Activated CD4-positive, alpha-beta T cell treated with anti-CD3 and anti-CD28 coated beads for 24 hours (primary cell): ENCODE measurements at regions not wholly inside any gene's neighbourhood (a gene's known extent, or its start where the extent isn't known, plus 50 kb on each side); places are given as distances from the start of the nearest gene placed in this dataset.

ENCODE experiments used
- DNase-seq, 2 donors: peaks; one replicate each; pipeline ENCODE4 v3.0.0-alpha.2; 2020; ENCODE audit warnings: low read depth in 2 of 2

DNA sequence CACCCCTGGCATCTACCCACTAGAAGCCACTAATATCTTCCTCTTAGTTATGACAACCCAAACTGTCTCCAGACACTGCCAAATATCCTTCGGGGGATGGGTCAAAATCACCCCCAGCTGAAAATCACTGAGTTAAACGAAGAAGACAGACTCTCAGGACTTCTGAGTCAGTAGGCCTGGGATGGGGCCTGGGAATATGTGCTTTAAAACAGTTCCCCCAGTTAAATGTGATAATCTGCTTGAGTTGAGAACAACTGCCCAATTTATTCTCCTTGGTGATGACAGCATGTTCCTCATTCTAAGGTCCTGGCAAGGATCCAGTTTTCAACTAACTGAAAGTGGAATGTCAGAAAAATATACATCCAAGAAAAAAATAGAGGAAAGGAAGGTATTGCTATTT lies 52.4 kb downstream of the CBLL2 start:
- DNase-seq: no peak

DNA sequence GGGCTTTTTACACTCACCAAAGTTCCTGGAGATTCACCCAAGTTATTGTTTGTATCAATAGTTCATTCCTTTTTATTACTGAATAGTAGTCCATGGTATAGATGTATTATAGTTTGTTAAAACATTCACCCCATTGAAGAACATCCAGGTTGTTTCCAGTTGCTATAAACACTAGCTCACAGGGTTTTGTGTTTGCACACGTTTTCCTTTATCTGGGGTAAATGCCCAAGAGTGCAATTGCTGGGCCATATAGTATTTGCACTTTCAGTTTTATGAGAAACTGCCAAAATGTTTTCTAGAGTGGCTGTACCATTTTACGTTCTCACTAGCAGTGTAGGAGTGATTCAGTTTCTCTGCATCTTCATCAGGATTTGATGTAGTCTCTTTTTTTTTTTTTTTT lies 57.1 kb downstream of the CBLL2 start:
- DNase-seq: no peak

DNA sequence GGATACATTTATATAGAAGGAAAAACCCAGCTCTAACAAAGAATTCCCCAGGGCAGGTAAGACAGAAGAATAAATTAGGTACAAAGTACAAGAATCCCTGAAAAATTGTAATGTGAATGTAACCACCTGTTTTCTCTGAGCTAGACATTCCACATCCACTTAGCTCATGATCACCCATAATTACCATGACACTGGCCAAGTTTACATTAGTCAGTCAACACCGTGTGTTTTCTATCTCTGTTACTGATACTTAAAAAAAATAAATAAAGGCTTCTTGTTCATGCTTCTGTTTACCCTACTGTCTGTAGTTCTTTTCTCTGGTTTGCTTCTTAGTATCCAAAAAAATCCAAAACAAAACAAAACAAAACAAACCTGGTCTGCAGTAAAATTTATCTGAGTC lies 66.0 kb downstream of the CBLL2 start:
- no peak for DNase-seq

DNA sequence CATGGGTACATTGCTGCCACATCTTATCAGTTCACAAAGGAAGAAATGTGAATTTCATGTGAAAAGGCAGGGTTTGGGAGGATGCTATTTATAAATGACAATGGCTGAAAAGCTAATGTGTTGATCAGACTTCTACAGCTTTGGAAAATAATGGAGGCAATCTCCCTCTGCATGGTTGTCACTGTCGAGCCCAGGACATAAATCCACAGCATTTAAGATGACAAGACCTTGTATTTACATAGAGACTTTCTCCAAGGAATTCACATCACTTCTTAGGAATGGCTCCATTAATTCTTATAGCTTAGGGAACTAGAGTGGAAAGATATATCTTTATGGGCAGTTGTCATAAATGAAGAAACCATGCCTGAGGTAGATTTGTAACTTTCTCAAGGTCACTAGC lies 66.7 kb downstream of the CBLL2 start:
- no peak for DNase-seq

DNA sequence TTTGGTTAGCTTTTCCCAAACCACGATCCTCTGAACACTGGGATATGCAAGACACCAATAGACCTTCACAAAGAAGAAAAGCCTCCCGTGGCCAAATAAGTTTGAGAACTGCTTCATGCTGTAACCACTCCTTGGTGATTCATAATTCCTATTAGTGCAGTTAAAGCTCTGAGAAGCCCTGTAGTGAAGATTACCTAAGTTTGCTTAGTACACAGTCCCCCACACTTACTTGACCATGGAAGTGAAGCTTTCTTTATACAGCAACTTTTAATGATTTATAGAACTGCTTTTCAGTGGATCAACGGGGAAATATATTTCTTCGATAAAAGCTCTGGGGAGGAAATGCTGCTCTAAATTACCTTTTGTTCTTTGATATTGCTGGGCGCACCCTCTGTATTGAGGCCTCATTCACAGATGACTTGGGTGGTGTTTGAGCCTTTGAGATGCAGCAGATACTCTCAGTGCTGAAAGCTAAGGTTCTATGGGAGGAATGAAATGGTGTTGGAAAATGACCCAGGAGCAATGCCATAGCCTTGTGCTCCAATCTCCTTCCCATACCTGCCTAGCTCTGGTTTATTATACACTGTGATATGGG lies 67.4 kb downstream of the CBLL2 start:
- DNase-seq: no peak

DNA sequence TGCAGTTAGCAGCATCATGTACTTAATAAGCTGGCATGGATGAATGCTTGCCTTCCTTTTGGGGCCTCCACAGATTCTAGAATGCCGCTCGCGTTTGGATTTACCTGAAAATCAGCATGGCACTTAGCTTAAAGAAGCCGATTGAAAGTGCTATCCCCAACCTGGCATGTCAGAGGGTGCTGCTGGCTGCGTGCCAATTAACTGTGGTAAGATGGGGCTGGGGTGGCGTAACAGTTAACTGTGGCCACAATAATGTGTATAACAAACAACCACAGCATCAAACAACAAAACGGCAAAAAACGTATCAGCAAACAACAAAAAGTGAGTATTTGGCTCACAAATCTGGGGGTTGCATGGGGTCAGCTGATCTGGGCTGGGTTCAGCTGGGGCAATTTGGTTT lies 70.5 kb downstream of the CBLL2 start:
- no peak for DNase-seq

DNA sequence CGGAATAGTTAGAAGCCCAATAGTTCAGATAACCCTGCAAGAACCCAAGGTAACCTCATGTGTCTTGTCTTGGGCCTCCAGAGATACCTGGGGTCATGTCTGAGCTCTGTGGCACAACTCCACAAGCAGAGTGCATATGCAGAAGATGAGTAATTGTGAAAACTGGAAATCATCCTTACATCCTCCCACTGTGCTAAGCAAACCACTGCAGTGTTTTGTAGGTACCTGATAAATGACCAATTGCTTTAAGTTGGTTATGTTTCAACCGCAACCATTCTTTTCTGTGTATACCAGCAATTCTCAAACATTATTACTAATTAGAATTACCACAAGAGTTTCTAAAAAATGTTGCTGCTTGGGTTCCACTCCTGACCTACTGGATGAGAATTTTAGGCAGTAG lies 73.2 kb downstream of the CBLL2 start:
- no peak for DNase-seq

DNA sequence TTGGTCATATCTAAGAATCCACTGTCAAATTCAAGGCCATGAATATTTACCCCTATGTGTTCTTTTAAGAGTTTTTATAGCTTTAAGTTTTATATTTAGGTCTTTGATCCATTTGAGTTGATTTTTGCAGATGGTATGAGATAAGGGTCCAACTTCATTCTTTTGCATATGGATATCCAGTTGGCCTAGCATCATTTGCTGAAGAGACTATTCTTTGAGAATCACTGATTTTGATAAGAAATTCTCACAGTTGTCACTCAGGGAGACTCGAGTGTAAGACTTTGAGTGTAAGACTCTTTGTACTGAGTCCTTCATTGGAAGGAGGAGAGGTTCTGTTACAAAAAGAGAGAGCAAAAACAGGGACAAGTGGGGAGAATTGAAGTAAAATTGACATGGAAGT lies 74.8 kb downstream of the CBLL2 start:
- DNase-seq: no peak

DNA sequence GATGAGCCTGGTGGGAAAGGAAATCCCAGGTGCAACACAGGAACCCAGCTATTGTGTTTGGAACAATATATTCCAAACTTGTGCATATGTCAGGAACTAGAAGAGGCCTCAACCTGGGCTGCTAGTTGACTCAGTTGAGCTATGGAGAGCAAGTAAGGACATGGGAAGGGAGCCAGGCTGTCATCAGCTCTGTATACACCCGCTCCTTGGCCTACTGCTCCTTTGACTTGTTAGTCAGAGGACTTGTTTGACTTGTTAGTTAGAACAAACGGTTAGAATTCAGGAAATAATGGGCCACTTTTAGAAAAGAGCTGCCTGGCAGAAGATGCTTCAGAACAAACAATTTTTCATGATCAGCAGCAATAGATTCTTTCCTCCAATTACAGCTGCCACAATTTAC lies 76.4 kb downstream of the CBLL2 start:
- no peak for DNase-seq

DNA sequence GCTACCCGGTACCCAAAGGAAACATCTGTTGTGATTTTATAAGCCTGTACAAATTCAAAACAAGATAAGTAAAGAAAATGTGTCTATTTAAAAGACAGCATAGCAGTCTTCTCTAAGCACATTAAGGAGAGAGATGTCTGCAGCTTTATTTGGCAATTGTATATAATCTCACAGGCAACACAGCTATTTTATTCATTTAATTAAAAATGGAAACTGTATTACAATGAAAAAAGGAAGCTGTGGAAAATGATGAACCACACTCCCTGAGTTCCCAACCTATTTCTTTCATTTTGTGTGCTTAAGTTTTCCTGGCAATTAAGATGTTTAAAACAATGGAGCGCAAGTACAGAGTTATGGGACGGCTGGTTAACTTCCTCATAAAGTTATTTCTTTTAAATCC lies 78.4 kb downstream of the CBLL2 start:
- no peak for DNase-seq

DNA sequence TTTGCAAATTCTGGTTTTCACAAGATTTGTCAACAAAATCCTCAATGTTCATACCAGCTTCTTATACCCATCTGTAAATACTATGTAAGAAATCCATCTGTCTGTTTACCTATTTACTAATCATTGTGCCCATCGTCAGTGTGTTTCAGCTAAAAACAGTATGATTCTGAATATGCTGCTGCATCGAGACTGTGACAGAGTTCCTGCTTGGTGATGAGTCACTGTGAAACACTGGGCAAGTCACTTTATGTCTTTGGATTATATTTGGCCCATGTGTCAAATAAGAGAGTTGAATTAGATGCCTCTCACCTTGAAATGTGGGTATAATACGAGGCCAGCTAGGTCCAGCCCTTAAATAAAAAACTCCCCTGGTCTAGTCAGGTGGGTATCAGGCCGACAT lies 79.3 kb downstream of the CBLL2 start:
- no peak for DNase-seq

DNA sequence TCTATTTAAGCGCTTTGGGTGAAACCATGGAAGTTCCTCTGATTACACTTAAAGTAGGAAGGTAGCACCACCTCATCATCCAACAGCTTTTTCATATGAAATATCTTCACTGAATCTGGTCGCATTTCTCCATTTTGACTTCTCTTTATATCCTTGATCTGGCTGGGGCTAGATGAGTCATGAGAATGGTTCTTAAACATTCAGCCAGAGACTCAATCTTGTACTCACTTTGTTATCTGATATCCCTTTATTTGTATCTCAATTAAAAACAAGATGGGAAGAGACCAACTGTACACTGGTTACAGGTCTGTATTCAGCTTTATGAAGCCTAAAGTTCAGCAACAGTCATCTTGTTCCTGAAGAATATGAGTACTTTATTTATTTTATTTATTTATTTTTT lies 84.9 kb downstream of the CBLL2 start:
- DNase-seq: no peak

DNA sequence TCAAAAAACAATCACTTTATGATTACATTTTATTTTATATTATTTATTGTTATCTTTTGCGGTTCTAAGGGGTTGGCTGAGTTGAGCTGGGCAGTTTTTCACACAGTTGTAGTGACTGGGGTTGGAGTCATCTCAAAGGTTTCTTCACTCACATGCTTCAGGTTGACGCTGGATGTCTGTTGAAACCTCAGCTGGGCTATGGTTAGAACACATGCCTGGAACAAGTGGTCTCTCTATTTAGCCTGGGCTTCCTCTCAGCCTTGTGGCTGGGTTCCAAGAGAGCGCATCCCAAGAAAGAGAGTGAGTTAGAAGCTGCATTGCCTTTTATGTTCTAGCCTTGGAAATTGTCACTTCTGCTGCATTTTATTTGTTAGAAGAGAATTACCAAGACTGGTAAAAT lies 87.4 kb downstream of the CBLL2 start:
- no peak for DNase-seq

DNA sequence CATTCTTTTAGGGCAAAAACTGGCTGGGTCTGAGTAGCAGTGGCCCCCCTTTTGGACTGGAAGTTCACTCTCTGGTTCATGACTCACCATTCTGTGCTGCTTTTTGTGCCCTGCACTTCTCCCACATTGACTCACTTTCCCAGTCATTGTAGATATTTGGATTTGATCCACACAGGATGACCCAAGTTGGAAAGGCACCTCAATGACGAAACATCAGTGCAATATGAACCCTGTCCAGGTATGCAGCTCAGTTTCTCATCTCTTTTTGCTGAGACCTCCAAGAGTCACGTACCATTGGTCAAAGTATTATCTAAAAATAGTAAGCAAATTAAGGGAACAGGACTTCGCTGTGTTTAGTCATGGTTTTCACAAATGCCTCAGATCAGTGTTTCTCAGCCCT lies 92.7 kb downstream of the CBLL2 start:
- DNase-seq: no peak

DNA sequence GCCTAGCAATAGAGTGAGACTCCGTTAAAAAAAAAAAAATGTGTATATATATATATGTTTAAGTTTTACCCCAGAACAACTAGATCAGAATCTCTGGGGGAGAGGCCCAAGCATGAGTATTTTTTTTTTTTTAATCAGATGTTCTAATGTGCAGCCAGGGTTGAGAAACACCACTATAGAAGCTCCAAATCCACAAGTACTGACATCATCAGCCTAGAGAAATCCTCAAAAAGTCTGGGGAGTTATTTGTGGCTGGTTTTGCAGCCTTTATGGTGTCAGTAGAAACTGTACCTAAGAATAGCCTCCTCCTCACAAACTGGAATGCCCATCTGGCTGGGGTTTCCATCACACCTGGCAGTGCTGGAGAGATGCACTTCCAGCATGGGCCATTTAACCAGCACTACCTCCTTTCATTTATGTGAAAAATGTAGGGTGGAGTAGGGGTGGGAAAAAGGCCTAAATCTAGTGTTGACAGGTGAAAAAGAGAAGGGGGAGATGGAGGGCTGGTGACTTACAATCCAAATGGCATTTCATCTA lies 93.5 kb downstream of the CBLL2 start:
- no peak for DNase-seq

DNA sequence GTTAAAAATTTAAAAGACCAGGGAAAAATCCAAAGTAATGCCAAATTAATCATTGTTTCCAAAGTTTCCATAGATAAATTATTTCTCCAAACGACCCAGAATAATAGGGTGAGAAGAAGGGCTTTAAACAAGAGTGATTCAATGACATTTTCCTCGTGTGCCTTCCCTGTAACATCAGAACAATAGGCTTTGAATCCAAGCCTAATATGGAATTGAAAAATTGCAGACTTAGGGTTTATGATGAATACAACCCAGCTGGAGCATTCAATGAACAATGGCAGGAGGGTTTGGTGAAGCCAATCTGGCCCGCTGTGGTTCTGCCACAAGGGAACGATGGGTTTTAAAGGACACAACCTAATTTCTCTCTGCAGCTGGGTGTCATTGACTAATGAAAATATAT lies 94.2 kb downstream of the CBLL2 start:
- DNase-seq: no peak

DNA sequence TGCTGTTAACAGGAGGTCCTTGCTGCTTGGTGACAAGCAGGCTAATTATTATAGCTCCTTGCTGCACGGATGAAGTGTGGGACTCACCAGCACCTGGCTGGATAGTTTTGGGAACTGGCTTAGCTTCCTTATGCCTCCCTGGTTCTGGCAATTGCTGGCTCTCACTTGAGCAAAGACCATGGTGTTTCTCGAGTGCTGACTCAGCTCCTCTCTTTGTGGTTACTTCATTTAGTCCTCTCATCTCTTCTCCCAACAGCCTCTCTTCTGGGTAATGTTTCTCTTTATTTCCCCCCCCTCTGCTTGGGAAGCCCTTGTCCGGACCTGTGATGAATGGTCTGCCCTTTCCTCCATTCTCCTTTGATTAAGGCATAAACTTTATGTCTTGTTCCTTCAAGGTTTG lies 100.4 kb downstream of the CBLL2 start:
- no peak for DNase-seq

DNA sequence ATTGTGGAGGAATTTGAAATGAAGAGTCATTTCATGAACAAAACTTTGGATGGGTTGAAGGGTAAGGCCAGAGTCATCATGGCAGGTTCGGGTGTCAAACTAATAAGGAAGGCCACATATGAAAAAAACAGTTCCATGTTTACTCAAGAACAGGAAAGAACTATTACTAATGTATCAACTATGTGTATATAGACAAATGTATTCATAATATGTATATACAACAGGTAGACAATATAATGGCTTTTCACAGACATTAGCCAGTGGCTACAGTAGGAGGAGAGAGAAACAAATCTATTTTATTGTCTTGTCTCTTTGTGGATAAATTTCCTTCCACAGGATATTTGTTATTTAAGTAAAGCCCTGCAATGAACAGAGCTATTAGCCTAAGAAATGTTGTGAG lies 101.1 kb downstream of the CBLL2 start:
- DNase-seq: no peak

DNA sequence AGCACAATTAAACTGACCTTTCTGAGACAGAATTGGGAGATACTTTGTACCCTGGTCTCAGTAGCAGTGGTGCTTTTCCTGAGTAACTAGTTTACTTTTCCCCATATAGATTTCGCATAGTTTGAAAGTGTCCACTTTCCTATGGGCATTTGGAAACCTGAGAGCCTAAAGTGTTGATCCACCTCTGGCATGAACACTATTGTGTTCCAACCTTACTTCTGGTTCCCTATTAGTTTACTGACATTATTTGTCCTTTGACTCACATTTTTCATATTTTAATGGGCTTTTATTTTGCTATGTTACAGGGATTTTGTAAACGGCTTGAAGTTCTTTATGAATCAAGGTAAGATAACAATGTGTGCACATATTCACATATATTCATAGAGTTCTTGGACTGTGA lies 103.7 kb downstream of the CBLL2 start:
- DNase-seq: no peak

DNA sequence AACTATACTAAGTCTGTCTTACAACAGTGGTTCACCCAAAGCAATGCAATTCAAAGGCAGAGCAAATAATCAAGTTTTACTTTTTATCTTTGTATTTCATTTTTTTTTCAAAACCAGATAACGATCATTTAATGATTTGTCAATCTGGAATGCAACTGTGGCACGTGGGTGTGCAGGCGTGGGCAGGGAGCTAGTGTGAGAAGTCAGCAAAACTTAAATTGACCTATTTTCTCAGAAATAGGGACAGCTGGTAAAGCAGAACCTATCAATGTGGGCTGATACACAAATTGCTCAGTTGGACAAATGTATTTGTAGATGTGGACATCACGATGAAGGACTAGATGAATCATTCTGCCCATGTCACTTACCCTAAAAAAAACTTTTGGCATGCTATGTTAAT lies 105.6 kb downstream of the CBLL2 start:
- DNase-seq: no peak

DNA sequence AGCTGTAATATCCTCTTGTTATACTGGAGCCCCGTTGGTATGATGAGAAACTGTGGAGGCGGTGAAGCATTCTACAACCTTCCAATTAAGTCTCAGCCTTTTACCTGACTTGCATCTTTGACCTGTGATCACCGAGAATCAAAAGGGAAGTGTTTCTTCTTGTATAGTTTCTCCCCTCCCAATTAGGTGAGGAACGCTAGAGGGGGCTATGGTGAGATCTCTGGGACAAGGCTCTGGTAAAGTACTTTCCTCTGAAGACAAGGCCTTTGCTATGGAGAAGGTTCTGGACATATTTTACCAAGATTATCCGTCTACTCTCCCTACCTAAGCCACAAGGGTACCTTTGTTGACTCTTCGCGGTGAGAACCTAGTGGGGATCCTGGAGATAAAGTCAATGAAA lies 111.3 kb downstream of the CBLL2 start:
- DNase-seq: no peak

DNA sequence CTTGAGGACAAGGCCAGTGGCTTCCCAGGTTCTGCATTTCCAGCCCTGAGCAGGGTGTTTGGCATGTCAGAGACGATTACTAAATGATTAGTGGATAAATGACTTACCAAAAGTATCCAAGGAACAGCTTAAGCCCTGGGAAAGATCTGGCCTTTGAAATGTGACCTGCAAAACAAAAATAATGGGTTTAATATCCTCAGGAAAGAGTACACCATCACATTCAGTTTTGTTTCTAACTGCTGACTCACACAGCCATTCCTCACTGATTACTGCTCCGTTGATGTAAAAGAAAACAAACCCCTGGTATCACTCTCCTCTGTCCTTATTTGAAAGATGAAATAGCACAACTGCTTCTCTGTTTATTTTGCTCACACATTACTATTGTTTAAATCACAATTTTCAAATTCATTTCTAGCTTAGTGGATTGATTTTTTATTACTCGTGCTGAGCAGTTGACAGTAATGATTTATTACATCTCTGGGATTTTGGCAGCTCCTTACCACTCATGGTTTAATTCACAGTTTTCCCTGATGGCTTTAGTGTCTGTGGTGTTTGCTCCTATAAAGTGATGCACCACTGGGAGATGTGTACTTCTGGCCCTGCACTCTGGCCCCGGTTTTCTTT lies 117.0 kb downstream of the CBLL2 start:
- DNase-seq: no peak

DNA sequence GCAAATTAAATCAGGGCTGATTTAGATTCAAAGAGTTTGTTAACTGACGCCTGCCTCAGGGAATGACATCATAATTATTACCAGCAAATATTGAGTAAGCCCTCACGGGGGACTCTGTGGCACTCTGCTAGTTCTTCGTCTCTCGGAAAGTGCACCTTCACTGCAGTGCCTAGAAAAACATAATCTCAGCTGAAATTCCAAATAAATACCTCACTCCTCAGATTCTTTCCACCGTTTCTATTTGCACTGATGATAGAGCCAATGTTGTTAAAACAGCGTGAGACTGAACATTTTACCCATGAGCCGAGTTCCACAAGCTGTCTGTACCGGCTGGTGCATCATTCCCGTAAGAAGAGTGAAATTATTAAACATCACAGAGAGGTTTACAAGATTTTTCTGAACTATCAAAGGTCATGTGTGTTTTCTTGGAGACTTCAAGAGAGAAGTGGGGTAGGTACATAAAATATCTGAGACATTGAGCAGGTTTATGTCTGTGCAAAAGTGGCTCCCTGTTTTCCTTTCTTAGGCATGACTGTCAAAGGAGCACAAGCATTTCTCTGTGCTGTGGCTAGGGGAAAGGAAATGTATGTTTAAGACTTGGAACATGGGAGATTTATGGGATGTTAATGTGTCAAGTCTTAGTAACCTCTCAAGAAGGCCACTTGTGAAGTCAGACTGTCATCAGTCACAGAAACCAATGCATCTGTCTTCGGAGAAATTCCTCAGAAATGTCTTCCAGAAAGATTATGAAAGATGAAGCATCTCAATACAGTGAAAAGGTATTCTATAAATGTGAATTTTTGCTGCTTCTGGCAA lies 119.6 kb downstream of the CBLL2 start:
- DNase-seq: no peak
